ENCODE measurements at regions not wholly inside any gene's neighbourhood (a gene's known extent, or its start where the extent isn't known, plus 50 kb on each side); places are given as distances from the start of the nearest gene placed in this dataset.
A peak's percentile ranks its signal among the peaks of the same experiment; 100 is the strongest.

- no peak for DNase-seq (ENCODE audit: low read depth)
- no peak for TF ChIP-seq CTCF (conservative IDR thresholded peaks at IDR 0.05; ENCODE audit: low read depth, low read length)
- H3K4me3 ChIP-seq (ENCODE audit: low read depth, low read length), result no peak overlapping the region
Observed at GRCh38 chr21:18460979-18461378, 57.4 kb upstream of the TMPRSS15 start.

GRCh38 chr21:18461743-18462142 is 58.2 kb upstream of the TMPRSS15 start:
- no peak overlapping the region for H3K4me3 ChIP-seq (ENCODE audit: low read depth, low read length)
- no peak for TF ChIP-seq CTCF (conservative IDR thresholded peaks at IDR 0.05; ENCODE audit: low read depth, low read length)
- no peak for DNase-seq (ENCODE audit: low read depth)

- no peak for TF ChIP-seq CTCF (conservative IDR thresholded peaks at IDR 0.05; ENCODE audit: low read depth, low read length)
- no peak overlapping the region for H3K4me3 ChIP-seq (ENCODE audit: low read depth, low read length)
- DNase-seq (ENCODE audit: low read depth), result no peak
Observed at GRCh38 chr21:18467715-18468114, 64.1 kb upstream of the TMPRSS15 start.

- no peak for TF ChIP-seq CTCF (conservative IDR thresholded peaks at IDR 0.05; ENCODE audit: low read depth, low read length)
- H3K4me3 ChIP-seq (ENCODE audit: low read depth, low read length), result peak overlapping the region; percentile 35
- DNase-seq (ENCODE audit: low read depth), result peak; percentile 22
Observed at GRCh38 chr21:18468790-18469189, 65.2 kb upstream of the TMPRSS15 start.

- no peak for TF ChIP-seq CTCF (conservative IDR thresholded peaks at IDR 0.05; ENCODE audit: low read depth, low read length)
- H3K4me3 ChIP-seq (ENCODE audit: low read depth, low read length), result no peak overlapping the region
- no peak for DNase-seq (ENCODE audit: low read depth)
Observed at GRCh38 chr21:18476639-18477038, 73.1 kb upstream of the TMPRSS15 start.

GRCh38 chr21:18477043-18477442 is 73.5 kb upstream of the TMPRSS15 start:
- no peak for DNase-seq (ENCODE audit: low read depth)
- TF ChIP-seq CTCF (conservative IDR thresholded peaks at IDR 0.05; ENCODE audit: low read depth, low read length), result no peak
- H3K4me3 ChIP-seq (ENCODE audit: low read depth, low read length), result no peak overlapping the region

- TF ChIP-seq CTCF (conservative IDR thresholded peaks at IDR 0.05; ENCODE audit: low read depth, low read length), result no peak
- DNase-seq (ENCODE audit: low read depth), result no peak
- H3K4me3 ChIP-seq (ENCODE audit: low read depth, low read length), result no peak overlapping the region
Observed at GRCh38 chr21:18478513-18478912, 74.9 kb upstream of the TMPRSS15 start.
